B cell (primary cell): ENCODE measurements at regions not wholly inside any gene's neighbourhood (a gene's known extent, or its start where the extent isn't known, plus 50 kb on each side); places are given as distances from the start of the nearest gene placed in this dataset.

Source experiments
- ATAC-seq: fragments of 200-7000 bp; cut with Tn5 transposase; one replicate; pipeline ENCODE4 v1.10.0; 2021; ENCODE audit warnings: low read depth, mild to moderate bottlenecking, moderate number of reproducible peaks, moderate library complexity
- CTCF ChIA-PET: fragments of 350-600 bp; sonication (Branson Sonifier 250); formaldehyde crosslinking; loops from one replicate; lab custom pipeline; 2021; ENCODE audit warnings: antibody characterized with exemption, inconsistent platforms; lab: Charles Lee
- POLR2A ChIA-PET: fragments of 350-600 bp; sonication (Branson Sonifier 250); formaldehyde crosslinking; loops from one replicate; lab custom pipeline; 2021; ENCODE audit warnings: antibody characterized with exemption; lab: Charles Lee
- DNase-seq: peaks from one replicate; pipeline ENCODE4 v3.0.0; 2013
- H2AFZ ChIP-seq: 2 replicates; pipeline ENCODE4 v1.6.1; 2012; ENCODE audit warnings: mild to moderate bottlenecking, low read depth, low read length; ENCODE audit not compliant: insufficient read depth, poor library complexity, severe bottlenecking
- H3K27ac ChIP-seq, 2 donors: 1 replicate in 1 of 2; 2 replicates in 1 of 2; pipeline ENCODE4 v1.5.1; 2012 to 2013; ENCODE audit warnings: low read length in 2 of 2, mild to moderate bottlenecking in 2 of 2, moderate library complexity in 1 of 2
- H3K27me3 ChIP-seq, 4 experiments: fragments of 200-600 bp in 1 of 4; sonication (generic) in 1 of 4; replicated peaks in 1 of 4; 1 replicate in 2 of 4; 2 replicates in 2 of 4; pipeline versions ENCODE4 v1.6.1 to v1.7.0; 2013 to 2016; ENCODE audit warnings: low read length in 3 of 4, mild to moderate bottlenecking in 2 of 4, mixed read lengths in 1 of 4, moderate library complexity in 1 of 4; ENCODE audit not compliant: insufficient read depth in 4 of 4, control insufficient read depth in 3 of 4; ENCODE audit errors: control extremely low read depth in 1 of 4
- H3K36me3 ChIP-seq, 2 experiments: replicated peaks in 1 of 2; 1 replicate in 1 of 2; 2 replicates in 1 of 2; pipeline versions ENCODE4 v1.6.1 to v1.7.1; 2013; ENCODE audit warnings: low read length in 1 of 2; ENCODE audit not compliant: insufficient read depth in 2 of 2, control insufficient read depth in 1 of 2; ENCODE audit errors: control extremely low read depth in 1 of 2, extremely low read depth in 1 of 2
- H3K4me1 ChIP-seq, 2 donors: fragments of 200-600 bp in 1 of 2; sonication (generic) in 1 of 2; 1 replicate in 1 of 2; 2 replicates in 1 of 2; pipeline versions ENCODE4 v1.5.1 to v1.6.1; 2013 to 2017; ENCODE audit warnings: low read length in 2 of 2; ENCODE audit not compliant: control insufficient read depth in 2 of 2, insufficient read depth in 2 of 2
- H3K4me2 ChIP-seq: replicated peaks from 2 replicates; pipeline ENCODE3; 2012; ENCODE audit warnings: mild to moderate bottlenecking, low read depth, low read length; ENCODE audit not compliant: poor library complexity, severe bottlenecking
- H3K4me3 ChIP-seq, 5 experiments: fragments of 200-600 bp in 1 of 5; sonication (generic) in 1 of 5; 1 replicate in 3 of 5; 2 replicates in 2 of 5; pipeline versions ENCODE4 v1.5.1 to v1.7.0; 2011 to 2016; ENCODE audit warnings: low read length in 4 of 5, mild to moderate bottlenecking in 4 of 5, low read depth in 2 of 5, control low read depth in 1 of 5, moderate library complexity in 1 of 5; ENCODE audit not compliant: insufficient read depth in 1 of 5; ENCODE audit errors: control extremely low read depth in 1 of 5, extremely low read depth in 1 of 5
- H3K79me2 ChIP-seq: fragments of 200-600 bp; sonication (generic); one replicate; pipeline ENCODE4 v1.6.0; 2016; ENCODE audit warnings: low read length; ENCODE audit not compliant: control insufficient read depth, insufficient read depth
- H3K9ac ChIP-seq: fragments of 200-600 bp; sonication (generic); 2 replicates; pipeline ENCODE4 v1.6.1; 2017; ENCODE audit warnings: mild to moderate bottlenecking, low read length, moderate library complexity
- H3K9me3 ChIP-seq, 3 donors: one replicate each; pipeline versions ENCODE4 v1.6.1 to v1.7.1; 2013; ENCODE audit warnings: low read length in 2 of 3; ENCODE audit not compliant: control insufficient read depth in 2 of 3, insufficient read depth in 1 of 3; ENCODE audit errors: control extremely low read depth in 1 of 3
- H4K20me1 ChIP-seq: 2 replicates; pipeline ENCODE4 v1.6.0; 2012; ENCODE audit warnings: mild to moderate bottlenecking, low read length; ENCODE audit not compliant: insufficient read depth, control insufficient read depth, poor library complexity, severe bottlenecking
- H3K27ac Mint-ChIP-seq: one replicate; pipeline ENCODE4 v1.8.0; 2021; ENCODE audit warnings: mixed read lengths
- H3K27me3 Mint-ChIP-seq: one replicate; pipeline ENCODE4 v1.8.0; 2021; ENCODE audit warnings: mixed read lengths
- H3K4me1 Mint-ChIP-seq: one replicate; pipeline ENCODE4 v1.8.0; 2021; ENCODE audit warnings: mixed read lengths
- H3K4me3 Mint-ChIP-seq: one replicate; pipeline ENCODE4 v1.8.0; 2021; ENCODE audit warnings: mixed read lengths
- H3K9me3 Mint-ChIP-seq: one replicate; pipeline ENCODE4 v1.8.0; 2022; ENCODE audit warnings: mixed read lengths; ENCODE audit not compliant: insufficient read depth
- CTCF ChIP-seq: fragments of 200-600 bp; IDR thresholded peaks from one replicate; pipeline ENCODE4 v1.8.0; 2022; ENCODE audit warnings: antibody characterized with exemption, mild to moderate bottlenecking
- EZH2 ChIP-seq: IDR thresholded peaks from 2 replicates; pipeline ENCODE4 v1.6.1; 2012; ENCODE audit warnings: borderline replicate concordance, low read depth, mild to moderate bottlenecking, moderate library complexity, low read length; ENCODE audit not compliant: insufficient read depth, poor library complexity, severe bottlenecking
- WGBS: methylation state at CpG from one replicate; pipeline ENCODE4 v1.1.5; 2013; ENCODE audit warnings: missing lambda C conversion rate; ENCODE audit not compliant: insufficient coverage; 5-methylcytosine and 5-hydroxymethylcytosine counted together
- intact Hi-C: fragments of 100-400 bp; cut with micrococcal nuclease; formaldehyde crosslinking; loops from one replicate; pipeline ENCODE4 v1.10.0; 2022

GRCh38 chr3:148435534-148435933 is 262.2 kb upstream of the AGTR1 start:
- no peak overlapping the region for H2AFZ ChIP-seq
- ATAC-seq (no peak), DNase-seq (no peak)
- Mint-ChIP-seq H3K4me1 (no peaks in the 10 kb centered on the region), H3K27ac (no peak overlapping the region), H3K4me3 (no peak overlapping the region), H3K27me3 (no peaks in the 10 kb centered on the region), H3K9me3 (peaks cover 3% of the 10 kb centered on the region)
- CTCF ChIA-PET: interaction anchor here (0.7 kb wide), 1 partner anchor 9 kb away, joined by 3 read pairs; no protein-coding TSS in a partner anchor
- H3K4me2 ChIP-seq: no peak overlapping the region
- POLR2A ChIA-PET: no interaction called here
- H3K36me3 ChIP-seq: no peaks in the 10 kb centered on the region
- H4K20me1 ChIP-seq: no peaks in the 10 kb centered on the region
- H3K9ac ChIP-seq: no peak overlapping the region
- no peaks in the 10 kb centered on the region for H3K4me1 ChIP-seq
- no peaks in the 10 kb centered on the region for H3K27me3 ChIP-seq
- intact Hi-C loops: no loop called here
- H3K79me2 ChIP-seq: no peaks in the 10 kb centered on the region
- TF ChIP-seq CTCF (no peak), EZH2 (no peak)
- no peak overlapping the region for H3K4me3 ChIP-seq
- no peaks in the 10 kb centered on the region for H3K9me3 ChIP-seq
- H3K27ac ChIP-seq: no peak overlapping the region

GRCh38 chr3:148439254-148439822 is 258.4 kb upstream of the AGTR1 start:
- no peaks in the 10 kb centered on the region for H3K4me1 ChIP-seq
- no peak for DNase-seq
- no peak for ATAC-seq
- no peak overlapping the region for H3K27ac ChIP-seq
- H3K9me3 Mint-ChIP-seq: peaks cover 3% of the 10 kb centered on the region
- H3K27ac Mint-ChIP-seq: no peak overlapping the region
- H3K79me2 ChIP-seq: no peaks in the 10 kb centered on the region
- TF ChIP-seq CTCF (no peak), EZH2 (no peak)
- H3K4me2 ChIP-seq: no peak overlapping the region
- H3K4me3 ChIP-seq: no peak overlapping the region
- no peak overlapping the region for H3K9ac ChIP-seq
- CTCF ChIA-PET: no interaction called here
- H4K20me1 ChIP-seq: no peaks in the 10 kb centered on the region
- no peaks in the 10 kb centered on the region for H3K27me3 ChIP-seq
- intact Hi-C loops: no loop called here
- no peaks in the 10 kb centered on the region for H3K36me3 ChIP-seq
- H3K27me3 Mint-ChIP-seq: no peaks in the 10 kb centered on the region
- no peak overlapping the region for H2AFZ ChIP-seq
- H3K4me3 Mint-ChIP-seq: no peak overlapping the region
- WGBS: 69% methylated on average over 3 of the region's 3 CpGs
- H3K4me1 Mint-ChIP-seq: no peaks in the 10 kb centered on the region
- H3K9me3 ChIP-seq: no peaks in the 10 kb centered on the region
- POLR2A ChIA-PET: no interaction called here
